ENCODE measurements at regions not wholly inside any gene's neighbourhood (a gene's known extent, or its start where the extent isn't known, plus 50 kb on each side); places are given as distances from the start of the nearest gene placed in this dataset.

GRCh38 chr2:160898581-160899307, 261.5 kb upstream of the TANK start:
- TF ChIP-seq EP300 (IDR thresholded peaks at IDR 0.05): no peak
- TF ChIP-seq CTCF (IDR thresholded peaks at IDR 0.05): no peak
- no peak for TF ChIP-seq POLR2AphosphoS5 (IDR thresholded peaks at IDR 0.05)
- no peak for TF ChIP-seq POLR2A (IDR thresholded peaks at IDR 0.05)
- 66 to 79% methylated on average over 6 of the region's 6 CpGs for WGBS, 2 donors

GRCh38 chr2:160901613-160902012, 258.6 kb upstream of the TANK start:
- no peak overlapping the region for H3K4me3 ChIP-seq
- peak overlapping the region in 3 of 4 donors; percentile 7 to 60 (median 46) for H3K27ac ChIP-seq
- no peak for TF ChIP-seq CTCF (IDR thresholded peaks at IDR 0.05)
- TF ChIP-seq EP300 (IDR thresholded peaks at IDR 0.05): no peak
- TF ChIP-seq POLR2A (IDR thresholded peaks at IDR 0.05): no peak
- TF ChIP-seq POLR2AphosphoS5 (IDR thresholded peaks at IDR 0.05): no peak
- H3K4me1 ChIP-seq: peaks cover 0 to 13% (median 7%) of the 10 kb centered on the region in 4 donors
- no peaks in the 10 kb centered on the region for H3K27me3 ChIP-seq
- WGBS, 2 donors: 76% methylated on average over 4 of the region's 4 CpGs
- H3K9me3 ChIP-seq: no peaks in the 10 kb centered on the region
- intact Hi-C loops (cut with DNase I): no loop called here
- no peaks in the 10 kb centered on the region for H3K36me3 ChIP-seq
- peak; percentile 69 for DNase-seq

More at GRCh38 chr2:160898581-160899307, 261.5 kb upstream of the TANK start:
- Histone ChIP-seq H3K27ac (no peak overlapping the region), H3K36me3 (no peaks in the 10 kb centered on the region), H3K4me3 (no peak overlapping the region), H3K9me3 (no peaks in the 10 kb centered on the region), H3K27me3 (no peaks in the 10 kb centered on the region), H3K4me1 (peaks cover 0 to 13% (median 7%) of the 10 kb centered on the region in 4 donors)
- intact Hi-C loops (cut with DNase I): no loop called here
- DNase-seq: no peak

- TF ChIP-seq POLR2A (IDR thresholded peaks at IDR 0.05): no peak
- TF ChIP-seq EP300 (IDR thresholded peaks at IDR 0.05): no peak
- TF ChIP-seq CTCF (IDR thresholded peaks at IDR 0.05): no peak
- no peak for TF ChIP-seq POLR2AphosphoS5 (IDR thresholded peaks at IDR 0.05)
- H3K36me3 ChIP-seq: no peaks in the 10 kb centered on the region
- H3K27ac ChIP-seq: peak overlapping the region in 2 of 4 donors; percentile 3 to 6
- H3K4me1 ChIP-seq: peaks cover 0 to 34% (median 24%) of the 10 kb centered on the region in 4 donors
- WGBS, 2 donors: 74 to 85% methylated on average over 2 of the region's 2 CpGs
- no peak for DNase-seq
- H3K27me3 ChIP-seq: no peaks in the 10 kb centered on the region
- H3K9me3 ChIP-seq: no peaks in the 10 kb centered on the region
- intact Hi-C loops (cut with DNase I): no loop called here
- no peak overlapping the region for H3K4me3 ChIP-seq
Measured at GRCh38 chr2:160905862-160906261, 254.4 kb upstream of the TANK start.

GRCh38 chr2:160906878-160907277, 253.3 kb upstream of the TANK start:
- no peaks in the 10 kb centered on the region for H3K36me3 ChIP-seq
- intact Hi-C loops (cut with DNase I): no loop called here
- no peaks in the 10 kb centered on the region for H3K9me3 ChIP-seq
- no peak overlapping the region for H3K27ac ChIP-seq
- 76 to 94% methylated on average over 1 of the region's 1 CpG for WGBS, 2 donors
- no peak for TF ChIP-seq POLR2A (IDR thresholded peaks at IDR 0.05)
- TF ChIP-seq CTCF (IDR thresholded peaks at IDR 0.05): no peak
- no peak for TF ChIP-seq EP300 (IDR thresholded peaks at IDR 0.05)
- TF ChIP-seq POLR2AphosphoS5 (IDR thresholded peaks at IDR 0.05): no peak
- H3K27me3 ChIP-seq: no peaks in the 10 kb centered on the region
- no peak for DNase-seq
- H3K4me1 ChIP-seq: peaks cover 0 to 34% (median 26%) of the 10 kb centered on the region in 4 donors
- no peak overlapping the region for H3K4me3 ChIP-seq
